Body of pancreas (tissue), 4 donors: ENCODE measurements at regions not wholly inside any gene's neighbourhood (a gene's known extent, or its start where the extent isn't known, plus 50 kb on each side); places are given as distances from the start of the nearest gene placed in this dataset.

Source experiments
- CTCF ChIP-seq, 7 experiments: fragments of 450-650 bp in 4 of 7; fragments of 200-600 bp in 3 of 7; sonication (generic) in 3 of 7; IDR thresholded peaks; one replicate each; pipeline ENCODE4 v1.5.1; 2016 to 2019; ENCODE audit warnings: antibody characterized with exemption in 7 of 7
- POLR2A ChIP-seq, 3 donors: fragments of 450-650 bp; IDR thresholded peaks; one replicate each; pipeline ENCODE4 v1.6.1; 2016; ENCODE audit warnings: antibody characterized with exemption in 3 of 3, mild to moderate bottlenecking in 2 of 3

- TF ChIP-seq CTCF (IDR thresholded peaks at IDR 0.05): no peak
- no peak for TF ChIP-seq POLR2A (IDR thresholded peaks at IDR 0.05)
Measured at GRCh38 chr3:159305017-159305416, 503.2 kb downstream of the MFSD1 start.
